ENCODE measurements at regions not wholly inside any gene's neighbourhood (a gene's known extent, or its start where the extent isn't known, plus 50 kb on each side); places are given as distances from the start of the nearest gene placed in this dataset.
"Not testable (repeated sequence)": the region's sequence is repeated elsewhere in the genome, so short reads cannot be mapped to it uniquely, and the experiment has no call there.

- DNase-seq (ENCODE audit: low spot score), result no peak
Measured at GRCh38 chr5:81829242-81829641, 78.3 kb upstream of the SSBP2 start.

GRCh38 chr5:81827500-81827899 lies 76.6 kb upstream of the SSBP2 start:
- DNase-seq (ENCODE audit: low spot score), result no peak

- peak; percentile 50 for DNase-seq (ENCODE audit: low spot score)
Measured at GRCh38 chr5:81826128-81826527, 75.2 kb upstream of the SSBP2 start.

GRCh38 chr5:81825237-81825636 lies 74.3 kb upstream of the SSBP2 start:
- peak; percentile 81 for DNase-seq (ENCODE audit: low spot score)

GRCh38 chr5:81823736-81824135 lies 72.8 kb upstream of the SSBP2 start:
- DNase-seq (ENCODE audit: low spot score), result not testable (repeated sequence)

GRCh38 chr5:81820863-81821262 lies 70.0 kb upstream of the SSBP2 start:
- DNase-seq (ENCODE audit: low spot score), result no peak

- DNase-seq (ENCODE audit: low spot score), result no peak
Measured at GRCh38 chr5:81820318-81820636, 69.4 kb upstream of the SSBP2 start.

GRCh38 chr5:81819556-81820317 lies 68.8 kb upstream of the SSBP2 start:
- peak; percentile 11 for DNase-seq (ENCODE audit: low spot score)

- no peak for DNase-seq (ENCODE audit: low spot score)
Measured at GRCh38 chr5:81817980-81818379, 67.1 kb upstream of the SSBP2 start.

GRCh38 chr5:81817086-81817485 lies 66.2 kb upstream of the SSBP2 start:
- no peak for DNase-seq (ENCODE audit: low spot score)

GRCh38 chr5:81815321-81815720 lies 64.4 kb upstream of the SSBP2 start:
- no peak for DNase-seq (ENCODE audit: low spot score)

GRCh38 chr5:81808106-81808505 lies 57.2 kb upstream of the SSBP2 start:
- no peak for DNase-seq (ENCODE audit: low spot score)

GRCh38 chr5:81805086-81805485 lies 54.2 kb upstream of the SSBP2 start:
- no peak for DNase-seq (ENCODE audit: low spot score)

GRCh38 chr5:81803812-81804211 lies 52.9 kb upstream of the SSBP2 start:
- DNase-seq (ENCODE audit: low spot score), result no peak

- no peak for DNase-seq (ENCODE audit: low spot score)
Measured at GRCh38 chr5:81802625-81803024, 51.7 kb upstream of the SSBP2 start.

- DNase-seq (ENCODE audit: low spot score), result no peak
Measured at GRCh38 chr5:81802020-81802419, 51.1 kb upstream of the SSBP2 start.

GRCh38 chr5:81800797-81801196 lies 49.9 kb upstream of the SSBP2 start:
- peak; percentile 29 for DNase-seq (ENCODE audit: low spot score)
